ENCODE measurements at regions not wholly inside any gene's neighbourhood (a gene's known extent, or its start where the extent isn't known, plus 50 kb on each side); places are given as distances from the start of the nearest gene placed in this dataset.

DNA sequence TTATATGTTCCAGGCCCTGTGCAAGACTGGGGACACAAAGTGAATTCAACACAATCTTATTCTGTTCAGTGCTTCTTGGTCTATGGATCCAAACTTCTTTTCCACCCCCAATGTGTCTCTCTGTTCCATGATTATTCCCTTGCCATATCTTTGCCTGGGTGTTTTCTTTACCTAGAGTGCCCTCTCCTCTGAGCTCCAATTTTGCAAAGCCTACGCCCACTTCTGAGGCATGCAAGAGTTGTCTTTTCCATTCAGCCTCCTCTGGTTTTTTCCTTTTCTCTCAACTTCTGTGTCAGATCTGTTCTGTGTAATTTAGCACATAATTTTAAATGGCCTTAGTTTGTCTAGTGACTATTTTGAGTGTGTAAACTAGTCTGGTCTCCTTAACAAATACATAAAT lies 72.8 kb upstream of the PLCL2 start:
- TF ChIP-seq POLR2A (IDR thresholded peaks at IDR 0.05; ENCODE audit: borderline replicate concordance, extremely low read depth, insufficient read depth, insufficient read length) (no peak), EZH2phosphoT487 (IDR thresholded peaks at IDR 0.05; ENCODE audit: borderline replicate concordance) (no peak), POLR2AphosphoS5 (IDR thresholded peaks at IDR 0.05; ENCODE audit: low read depth, low read length) (no peak), RAD21 (IDR thresholded peaks at IDR 0.05; ENCODE audit: low read depth) (no peak), JUND (IDR thresholded peaks at IDR 0.05) (no peak)
- TF ChIP-seq, protein P1, sequence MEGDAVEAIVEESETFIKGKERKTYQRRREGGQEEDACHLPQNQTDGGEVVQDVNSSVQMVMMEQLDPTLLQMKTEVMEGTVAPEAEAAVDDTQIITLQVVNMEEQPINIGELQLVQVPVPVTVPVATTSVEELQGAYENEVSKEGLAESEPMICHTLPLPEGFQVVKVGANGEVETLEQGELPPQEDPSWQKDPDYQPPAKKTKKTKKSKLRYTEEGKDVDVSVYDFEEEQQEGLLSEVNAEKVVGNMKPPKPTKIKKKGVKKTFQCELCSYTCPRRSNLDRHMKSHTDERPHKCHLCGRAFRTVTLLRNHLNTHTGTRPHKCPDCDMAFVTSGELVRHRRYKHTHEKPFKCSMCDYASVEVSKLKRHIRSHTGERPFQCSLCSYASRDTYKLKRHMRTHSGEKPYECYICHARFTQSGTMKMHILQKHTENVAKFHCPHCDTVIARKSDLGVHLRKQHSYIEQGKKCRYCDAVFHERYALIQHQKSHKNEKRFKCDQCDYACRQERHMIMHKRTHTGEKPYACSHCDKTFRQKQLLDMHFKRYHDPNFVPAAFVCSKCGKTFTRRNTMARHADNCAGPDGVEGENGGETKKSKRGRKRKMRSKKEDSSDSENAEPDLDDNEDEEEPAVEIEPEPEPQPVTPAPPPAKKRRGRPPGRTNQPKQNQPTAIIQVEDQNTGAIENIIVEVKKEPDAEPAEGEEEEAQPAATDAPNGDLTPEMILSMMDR (IDR thresholded peaks at IDR 0.05 in 2 of 3, conservative IDR thresholded peaks at IDR 0.05 in 1 of 3; ENCODE audit: borderline replicate concordance in 1 of 3, insufficient read depth in 1 of 3, low read depth in 2 of 3, low read length in 2 of 3), result no peak

Data from HCT116 (cell line).